Suppressor macrophage (primary cell): ENCODE measurements at regions not wholly inside any gene's neighbourhood (a gene's known extent, or its start where the extent isn't known, plus 50 kb on each side); places are given as distances from the start of the nearest gene placed in this dataset.
"Not testable (repeated sequence)": the region's sequence is repeated elsewhere in the genome, so short reads cannot be mapped to it uniquely, and the experiment has no call there.

Source experiments
- DNase-seq, 4 experiments: peaks; one replicate each; pipeline ENCODE4 v3.0.0-alpha.2; 2020 to 2022

DNA sequence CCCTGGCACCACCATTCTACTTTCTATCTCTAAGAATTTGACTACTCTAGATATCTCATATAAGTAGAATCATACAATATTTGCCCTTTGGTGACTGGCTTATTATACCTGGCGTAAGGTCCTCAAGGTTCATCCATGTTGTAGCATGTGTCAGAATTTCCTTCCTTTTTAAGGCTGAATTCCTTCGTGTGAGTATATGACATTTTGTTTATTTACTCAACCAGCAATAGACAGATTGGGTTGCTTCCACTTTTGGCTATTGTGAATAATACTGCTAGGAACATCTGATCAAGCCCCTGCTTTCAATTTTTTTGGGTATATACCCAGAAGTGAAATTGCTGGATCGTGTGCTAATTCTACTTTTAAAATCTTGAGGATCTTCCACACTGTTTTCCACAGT is 232.8 kb upstream of the MCHR2 start:
- DNase-seq, result no peak

DNA sequence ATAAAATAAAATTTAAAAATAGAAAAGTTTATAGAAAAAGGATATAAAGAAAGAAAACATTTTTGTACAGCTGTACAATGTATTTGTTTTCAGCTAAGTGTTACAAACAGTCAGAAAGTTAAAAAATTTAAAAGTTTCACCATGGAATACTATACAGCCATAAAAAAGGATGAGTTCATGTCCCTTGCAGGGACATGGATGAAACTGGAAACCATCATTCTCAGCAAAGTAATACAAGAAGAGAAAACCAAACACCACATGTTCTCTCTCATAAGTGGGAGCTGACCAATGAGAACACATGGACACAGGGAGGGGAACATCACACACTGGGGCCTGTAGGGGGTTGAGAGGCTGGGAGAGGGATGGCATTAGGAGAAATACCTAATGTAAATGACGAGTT is 229.9 kb upstream of the MCHR2 start:
- DNase-seq, result not testable (repeated sequence)

DNA sequence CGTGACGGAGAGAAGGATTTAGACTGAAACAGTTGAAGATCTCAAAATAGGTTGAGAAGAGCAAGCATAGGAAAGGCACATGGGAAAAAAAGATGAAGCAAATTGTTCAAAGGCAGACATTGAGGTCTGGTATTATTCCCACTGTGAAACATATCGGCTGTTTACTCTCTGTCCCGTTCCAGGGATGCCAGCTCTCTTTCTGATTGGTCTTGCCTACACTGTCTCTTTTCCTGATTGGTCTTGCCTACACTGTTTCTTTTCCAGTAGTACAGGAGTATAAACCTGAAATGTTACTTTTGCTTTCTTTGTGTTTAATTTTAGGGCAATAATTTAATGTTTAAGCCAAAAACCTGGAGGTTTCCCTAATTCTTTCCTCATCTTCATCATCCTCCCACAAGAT is 226.5 kb upstream of the MCHR2 start:
- no peak for DNase-seq

DNA sequence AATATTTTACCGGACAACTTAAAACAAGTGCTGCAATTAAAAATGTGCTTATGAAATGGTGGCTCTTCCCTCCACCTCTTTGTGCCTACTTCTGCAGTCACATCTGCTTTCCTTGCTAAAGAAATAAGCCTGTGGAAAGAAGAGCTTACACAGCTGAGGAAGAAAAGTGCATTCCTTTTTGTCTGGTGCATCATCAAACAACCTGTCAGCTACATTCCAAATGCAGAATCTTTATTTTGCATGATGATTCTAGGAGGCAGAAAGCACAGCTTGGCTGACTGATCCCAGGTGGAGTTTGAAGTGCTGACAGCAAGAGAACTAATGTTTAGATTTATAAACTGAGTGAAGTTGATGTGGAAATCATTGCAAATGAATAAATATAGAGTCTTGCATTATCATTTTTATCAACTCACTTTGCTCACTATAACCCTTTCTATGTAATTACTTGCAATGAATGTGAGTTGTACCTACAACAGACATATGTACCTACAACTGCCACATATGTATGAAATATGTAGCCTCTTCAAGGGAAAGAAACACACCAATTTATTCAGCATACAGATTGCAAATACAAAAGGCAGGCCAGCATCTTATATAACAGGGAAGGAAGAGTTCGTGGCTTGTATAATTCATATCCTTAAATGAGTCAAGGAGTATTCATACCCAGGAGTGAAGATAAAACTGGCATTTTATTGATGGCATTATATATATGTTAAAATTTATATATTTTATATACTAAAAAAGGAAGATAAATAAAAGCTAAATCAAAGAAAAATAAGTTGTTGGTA is 223.4 kb upstream of the MCHR2 start:
- no peak for DNase-seq

DNA sequence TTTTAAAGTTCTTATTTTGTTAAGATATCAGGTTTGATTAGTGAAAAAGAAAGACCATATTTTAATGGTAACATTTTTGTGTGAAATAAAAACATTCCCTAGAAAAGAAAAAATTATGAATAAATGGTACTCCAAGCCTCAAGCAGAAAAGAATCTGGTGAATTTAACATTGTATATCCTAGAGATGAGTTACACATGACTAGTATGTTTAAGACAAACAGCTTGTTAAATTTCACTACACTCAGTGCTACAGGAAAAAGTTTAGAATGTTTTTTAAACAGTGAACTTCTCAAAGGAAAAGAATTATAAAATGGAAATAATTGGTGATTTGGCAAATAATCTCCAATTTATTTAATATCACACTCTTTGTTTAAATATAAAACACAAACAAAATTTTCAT is 222.7 kb upstream of the MCHR2 start:
- no peak for DNase-seq

DNA sequence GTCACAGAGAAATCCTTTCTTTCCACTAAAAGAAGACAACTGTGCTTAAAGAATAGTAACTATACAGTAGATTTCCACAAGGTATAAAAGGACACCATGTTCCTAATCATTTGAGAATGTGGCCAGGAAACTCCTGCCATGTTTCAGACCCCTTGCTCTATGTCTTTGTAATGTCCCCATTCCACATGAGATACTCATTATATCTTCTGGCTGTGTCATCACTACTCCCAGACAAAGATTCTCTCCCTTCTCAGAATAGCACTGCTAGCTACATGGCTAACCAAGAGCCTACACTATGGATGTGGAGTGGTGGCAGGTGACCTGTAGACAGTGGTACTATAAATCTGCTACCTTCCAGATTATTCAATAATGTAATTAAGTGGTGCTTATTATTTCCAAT is 218.1 kb upstream of the MCHR2 start:
- no peak for DNase-seq

DNA sequence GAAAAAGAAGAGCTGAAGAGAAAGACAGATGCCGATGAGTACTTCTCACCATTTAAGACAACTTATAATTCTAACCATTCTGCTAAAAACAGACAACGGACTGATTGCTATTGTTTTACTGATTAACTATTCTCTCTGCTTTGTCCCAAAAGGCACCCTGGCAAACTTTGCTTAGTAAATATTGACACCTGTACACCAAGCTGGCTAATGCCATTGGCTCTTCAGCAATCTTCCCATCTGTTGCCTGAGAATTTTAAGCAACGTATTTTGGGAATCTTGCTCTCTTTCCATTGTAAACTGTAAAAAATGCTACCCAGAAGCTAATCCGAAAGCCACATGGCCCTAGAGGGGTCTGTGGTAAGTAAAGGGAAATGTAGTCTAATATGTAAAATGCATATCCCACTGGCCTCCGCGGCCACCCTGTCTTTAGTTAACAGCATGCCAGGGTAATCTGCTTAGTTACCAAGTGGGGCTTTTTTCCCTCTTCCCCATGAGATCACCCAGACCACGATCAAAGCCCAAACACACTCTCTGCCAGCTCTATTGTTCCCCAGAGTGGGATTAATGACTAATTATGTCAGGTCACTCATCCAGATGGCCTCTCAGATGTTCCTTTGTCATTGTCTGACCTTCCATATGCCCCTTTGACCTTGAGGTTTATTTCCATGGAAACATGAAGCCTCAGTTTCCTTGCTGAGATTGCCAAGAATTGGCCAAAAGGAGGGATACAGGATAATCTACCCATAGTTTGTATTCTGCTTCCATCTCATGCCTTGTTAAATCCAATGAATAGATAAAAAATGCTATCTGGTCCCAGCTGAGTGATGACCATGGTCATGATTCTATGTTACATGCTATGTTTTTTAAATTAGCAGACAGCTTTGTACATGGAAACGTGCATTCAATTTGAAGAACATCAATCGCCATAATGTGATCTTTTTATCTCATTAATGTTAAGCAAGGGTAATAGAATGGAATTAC is 216.4 kb upstream of the MCHR2 start:
- no peak for DNase-seq

DNA sequence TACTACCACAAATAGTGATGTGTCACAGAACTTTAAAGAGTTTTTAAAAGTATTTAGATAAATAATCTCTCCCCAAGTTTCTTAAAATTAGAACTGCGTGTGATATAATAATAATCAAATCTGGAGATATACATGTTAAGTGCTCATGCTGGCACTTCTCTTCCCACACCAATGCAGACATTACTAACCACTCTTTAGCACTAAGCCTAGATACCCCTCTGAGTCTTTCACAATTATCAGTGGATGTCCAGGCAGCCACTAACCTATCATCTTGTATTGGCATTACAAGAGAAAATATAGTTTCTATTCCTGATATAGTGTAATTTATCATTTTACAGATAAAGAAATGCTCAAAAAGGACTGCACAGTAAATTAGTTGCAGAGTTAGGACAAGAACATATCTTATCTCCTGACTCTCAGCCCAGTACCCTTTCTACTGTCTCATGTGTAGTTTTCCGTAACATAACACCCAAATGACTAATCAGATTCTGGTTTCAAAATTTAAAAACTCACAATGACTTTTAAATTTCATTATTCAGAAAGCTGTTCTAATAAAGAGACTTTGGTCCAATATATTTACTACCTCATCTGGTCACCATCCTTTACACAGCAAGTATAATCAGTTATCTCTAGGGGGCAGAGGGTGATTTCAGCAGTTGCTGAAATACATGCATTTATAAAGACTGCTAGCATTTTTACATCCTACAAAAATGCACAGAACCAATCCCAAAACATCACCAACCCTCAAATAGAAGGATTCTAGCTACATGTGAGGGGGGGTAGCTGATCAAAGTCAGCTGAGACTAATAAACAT is 215.5 kb upstream of the MCHR2 start:
- no peak for DNase-seq

DNA sequence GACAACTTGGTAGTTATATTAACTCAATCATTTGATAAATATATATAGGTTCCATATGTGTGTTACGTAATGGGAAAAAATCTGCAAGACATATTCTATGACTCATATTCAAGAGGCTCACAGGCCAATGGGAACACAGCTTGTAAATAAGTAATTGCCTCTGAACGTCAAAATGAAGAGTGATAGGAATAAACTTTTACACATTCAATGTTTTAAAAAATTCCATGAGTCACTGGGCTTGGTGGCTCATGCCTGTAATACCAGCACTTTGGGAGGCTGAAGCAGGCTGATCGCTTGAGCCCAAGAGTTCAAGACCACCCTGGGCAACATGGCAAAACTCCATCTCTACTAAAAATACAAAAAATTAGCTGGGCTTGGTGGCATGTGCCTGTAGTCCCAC is 209.4 kb upstream of the MCHR2 start:
- DNase-seq, result no peak

DNA sequence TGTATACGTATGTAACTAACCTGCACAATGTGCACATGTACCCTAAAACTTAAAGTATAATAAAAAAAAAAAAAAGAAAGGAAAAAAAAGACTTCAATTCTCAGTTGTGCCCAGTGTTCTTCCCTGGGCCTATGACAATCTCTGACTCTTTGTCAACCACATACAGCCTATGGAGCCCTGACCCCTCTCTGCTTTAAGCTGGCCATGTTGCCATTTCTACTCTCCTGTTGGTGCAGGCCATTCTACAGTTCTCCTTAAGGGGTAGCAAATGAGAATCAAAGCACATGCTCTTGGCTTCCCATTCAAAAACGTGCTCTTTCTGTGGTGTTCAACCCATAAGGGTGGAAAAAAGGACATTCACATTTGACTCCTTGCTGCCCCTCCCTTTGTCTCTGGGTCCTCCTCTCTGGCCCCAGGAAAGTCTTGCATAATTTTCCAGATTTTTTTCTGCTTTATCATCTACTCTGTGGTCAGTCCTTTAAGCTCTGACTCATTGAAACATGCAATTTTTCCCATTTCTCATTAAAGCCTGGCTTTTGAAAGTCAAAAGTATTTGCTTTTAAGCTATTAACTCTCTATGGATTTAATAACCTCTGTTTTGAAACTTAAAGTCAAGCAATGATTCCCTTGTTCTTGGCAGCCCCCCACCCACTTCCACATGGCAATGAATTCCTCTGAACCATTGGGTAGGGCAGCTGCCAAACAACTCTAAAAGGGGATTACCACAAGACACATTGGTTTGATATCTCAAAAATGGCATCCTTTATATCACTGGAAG is 208.6 kb upstream of the MCHR2 start:
- no peak for DNase-seq

DNA sequence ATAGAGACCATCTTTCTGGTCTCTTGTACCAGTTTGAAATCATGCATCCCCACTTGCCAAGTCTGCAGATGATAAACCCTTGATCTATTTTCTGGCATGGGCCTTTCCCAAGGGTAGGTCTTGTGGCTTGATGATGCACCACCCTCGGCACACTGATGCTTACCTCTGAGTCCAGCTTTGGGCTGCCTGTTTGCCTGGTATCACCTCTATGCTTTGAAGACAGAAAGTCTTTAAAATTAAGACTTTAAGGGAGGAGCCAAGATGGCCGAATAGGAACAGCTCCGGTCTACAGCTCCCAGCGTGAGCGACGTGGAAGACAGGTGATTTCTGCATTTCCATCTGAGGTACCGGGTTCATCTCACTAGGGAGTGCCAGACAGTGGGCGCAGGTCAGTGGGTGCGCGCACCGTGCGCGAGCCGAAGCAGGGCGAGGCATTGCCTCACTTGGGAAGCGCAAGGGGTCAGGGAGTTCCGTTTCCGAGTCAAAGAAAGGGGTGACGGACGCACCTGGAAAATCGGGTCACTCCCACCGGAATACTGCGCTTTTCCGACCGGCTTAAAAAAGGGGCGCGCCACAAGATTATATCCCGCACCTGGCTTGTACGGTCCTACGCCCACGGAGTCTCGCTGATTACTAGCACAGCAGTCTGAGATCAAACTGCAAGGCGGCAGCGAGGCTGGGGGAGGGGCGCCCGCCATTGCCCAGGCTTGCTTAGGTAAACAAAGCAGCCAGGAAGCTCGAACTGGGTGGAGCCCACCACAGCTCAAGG is 202.4 kb upstream of the MCHR2 start:
- DNase-seq, result not testable (repeated sequence)

DNA sequence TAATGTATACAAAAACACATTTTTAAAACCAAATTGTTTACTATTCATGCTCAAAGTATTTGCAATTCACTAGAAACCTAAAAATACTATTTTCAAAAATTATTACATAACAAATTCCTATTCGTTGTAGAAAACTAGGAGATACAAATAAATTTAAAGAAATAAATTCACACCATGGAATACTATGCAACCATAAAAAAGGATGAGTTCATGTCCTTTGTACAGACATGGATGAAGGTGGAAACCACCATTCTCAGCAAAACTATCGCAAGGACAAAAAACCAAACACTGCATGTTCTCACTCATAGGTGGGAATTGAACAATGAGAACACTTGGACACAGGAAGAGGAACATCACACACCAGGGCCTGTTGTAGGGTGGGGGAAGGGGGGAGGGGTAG is 201.2 kb upstream of the MCHR2 start:
- DNase-seq, result not testable (repeated sequence)

DNA sequence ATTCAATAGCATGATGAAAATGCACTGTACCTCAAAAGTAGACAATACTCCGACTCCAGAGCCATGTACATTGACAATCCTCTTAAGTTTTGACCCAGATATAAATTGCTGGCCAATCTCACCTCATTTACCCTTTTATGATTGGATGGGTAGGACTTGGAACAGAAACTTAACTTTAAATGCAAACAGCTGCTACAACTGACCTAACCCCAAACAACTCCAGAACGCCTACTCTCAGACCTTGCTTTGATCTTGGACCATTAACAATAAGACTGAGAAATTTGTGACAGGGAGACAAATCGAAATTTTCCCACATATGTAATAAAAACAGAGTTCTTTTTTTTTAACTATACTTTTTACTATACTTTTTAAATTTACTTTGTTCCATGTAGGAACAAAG is 200.5 kb upstream of the MCHR2 start:
- no peak for DNase-seq

DNA sequence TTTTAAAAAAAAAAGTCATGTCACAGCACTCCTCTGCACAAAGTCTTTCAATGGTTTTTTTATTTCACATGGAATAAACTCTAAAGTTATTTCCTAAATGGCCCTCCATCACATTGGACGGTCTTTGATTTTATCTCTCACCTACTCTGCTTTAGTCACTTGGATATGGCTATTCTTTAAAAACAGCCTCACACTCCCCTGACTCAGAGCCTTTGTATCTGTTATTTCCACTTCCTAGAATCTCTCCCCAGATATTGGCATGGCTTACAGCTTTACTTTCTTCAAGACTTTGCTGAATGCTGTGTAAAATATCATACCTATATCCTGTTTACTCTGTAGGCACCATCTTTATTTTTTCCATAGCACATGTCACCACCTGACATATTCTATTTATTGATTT is 194.7 kb upstream of the MCHR2 start:
- no peak for DNase-seq

DNA sequence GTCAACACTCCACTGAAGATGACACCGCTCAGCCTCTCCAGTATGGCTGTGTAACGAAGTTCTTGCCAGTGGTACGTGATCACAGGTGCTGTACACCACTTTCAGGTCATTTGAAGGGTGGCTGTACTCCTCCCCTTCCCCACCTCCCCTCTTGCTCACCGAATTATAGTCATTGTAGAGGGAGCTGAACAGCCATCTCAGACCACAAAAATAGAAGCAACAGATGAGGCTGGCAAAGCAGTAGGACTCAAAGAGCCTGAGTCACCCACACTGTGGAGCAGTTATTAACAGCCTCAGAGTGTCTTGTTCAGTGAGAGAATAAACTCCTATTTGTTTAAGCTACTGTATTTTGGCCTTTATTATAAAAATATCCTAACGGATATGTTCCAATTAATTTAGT is 192.5 kb upstream of the MCHR2 start:
- no peak for DNase-seq

DNA sequence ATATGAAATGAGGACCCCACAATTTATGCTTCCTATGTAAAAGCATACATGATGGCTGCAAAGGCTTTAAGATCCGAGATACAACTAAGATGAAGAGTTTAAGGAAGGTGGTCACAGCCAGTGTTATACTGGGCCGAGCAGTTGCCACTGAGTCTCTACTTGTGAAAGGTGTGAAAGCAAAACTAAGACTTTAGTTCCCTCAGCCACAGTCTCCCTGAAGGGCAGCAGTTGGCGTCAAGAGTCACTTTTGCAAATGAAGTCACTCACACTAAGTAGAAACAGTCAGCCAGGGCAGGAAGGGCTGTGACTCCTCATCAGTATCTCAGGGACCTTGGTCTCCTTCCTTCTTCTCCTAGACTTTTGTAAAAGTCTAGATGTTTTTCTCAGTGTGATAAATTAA is 191.6 kb upstream of the MCHR2 start:
- DNase-seq, result no peak

DNA sequence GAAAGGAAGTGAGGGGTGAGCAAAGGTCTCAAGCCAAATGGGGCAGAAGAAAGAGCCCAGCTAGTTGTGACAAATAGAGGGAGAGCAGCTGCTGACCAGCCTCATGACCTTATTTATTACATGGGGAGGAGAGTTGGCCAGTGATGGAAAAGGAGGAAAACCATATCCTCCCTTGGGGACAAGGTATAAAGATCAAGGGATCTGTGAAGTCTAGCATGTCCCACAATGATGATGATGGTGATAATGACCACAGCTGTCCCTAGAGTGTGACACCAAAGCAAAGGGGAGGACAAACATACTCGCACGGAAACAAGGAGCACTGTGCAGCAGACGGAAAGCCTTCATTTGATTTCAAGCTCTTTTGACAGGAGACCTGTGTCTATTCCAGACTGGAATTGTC is 190.4 kb upstream of the MCHR2 start:
- DNase-seq, result no peak

DNA sequence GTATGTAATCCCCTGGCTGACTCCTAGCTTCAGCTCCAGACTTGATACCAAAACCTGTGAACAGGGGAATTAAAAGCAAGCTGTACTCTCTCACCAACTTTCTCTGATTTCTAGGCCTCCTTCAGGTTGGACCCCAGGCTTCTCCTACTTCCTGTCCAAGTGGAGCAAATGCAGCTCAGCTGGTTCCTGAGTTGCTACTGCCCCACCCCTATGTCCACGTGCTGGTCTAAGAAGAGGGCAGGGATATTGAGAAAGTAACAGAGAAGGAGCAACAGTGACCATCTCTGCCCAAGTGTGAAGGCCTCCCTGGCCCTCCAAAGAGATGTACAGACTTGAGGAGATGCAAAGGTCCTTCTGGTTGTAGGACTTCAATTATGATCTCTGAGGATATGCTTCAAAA is 188.3 kb upstream of the MCHR2 start:
- no peak for DNase-seq

DNA sequence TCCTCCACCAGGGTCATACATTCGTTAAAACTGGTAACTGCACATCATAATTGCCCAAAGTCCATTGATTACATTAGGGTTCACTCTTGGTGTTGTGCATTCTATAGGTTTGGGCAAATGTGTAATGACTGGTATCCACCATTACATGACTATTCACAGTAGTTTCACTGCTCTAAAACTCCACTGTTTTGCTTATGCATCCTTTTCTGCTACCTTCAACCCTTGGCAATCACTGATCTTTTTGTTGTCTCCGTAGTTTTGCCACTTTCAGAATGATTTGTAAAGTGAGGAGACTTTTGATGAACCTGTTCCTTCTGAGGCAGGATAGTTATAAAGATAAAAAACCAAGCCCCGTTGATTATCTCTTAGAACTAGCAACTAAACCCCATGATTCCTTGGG is 187.3 kb upstream of the MCHR2 start:
- no peak for DNase-seq

DNA sequence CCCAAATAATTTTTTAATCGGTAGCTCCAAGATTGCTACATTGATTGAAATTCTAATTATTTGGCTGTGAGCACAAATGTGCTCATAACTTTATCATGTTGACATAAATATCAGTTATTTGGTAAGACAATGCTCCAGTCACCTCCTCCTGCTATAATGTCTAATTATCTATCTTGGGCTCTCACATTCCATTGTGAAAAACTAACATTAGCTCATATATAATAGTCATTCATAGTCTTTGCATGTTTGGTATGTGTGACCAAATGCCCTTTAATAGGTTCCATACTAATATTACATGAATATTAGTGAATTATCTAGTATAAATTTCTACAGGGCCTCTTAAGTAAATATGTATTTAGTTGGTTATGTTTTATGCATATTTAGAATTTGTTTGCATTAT is 185.6 kb upstream of the MCHR2 start:
- DNase-seq, result no peak

DNA sequence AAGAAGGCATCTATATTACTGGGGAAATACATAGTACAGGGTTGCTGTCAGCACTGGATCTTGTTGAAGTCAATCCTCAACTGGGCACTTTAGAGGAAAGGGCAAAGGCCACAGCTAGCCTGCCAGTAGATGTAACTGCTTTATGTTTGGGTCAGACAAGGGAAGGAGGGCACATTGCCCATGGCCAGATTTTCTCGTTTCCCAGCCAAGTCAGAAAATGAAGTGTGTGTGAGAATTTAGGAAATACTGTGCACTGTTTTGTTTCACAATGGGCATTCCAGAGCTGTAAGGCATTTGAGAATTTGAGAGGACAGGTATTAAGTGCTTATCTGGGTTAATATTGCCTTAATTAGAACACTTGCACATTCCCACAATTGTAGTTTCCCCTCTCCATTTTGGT is 183.9 kb upstream of the MCHR2 start:
- no peak for DNase-seq
